K562 (cell line): ENCODE measurements at regions not wholly inside any gene's neighbourhood (a gene's known extent, or its start where the extent isn't known, plus 50 kb on each side); places are given as distances from the start of the nearest gene placed in this dataset.

ENCODE experiments used
- ATAC-seq: fragments of 200-7000 bp; cut with Tn5 transposase; 3 replicates; pipeline ENCODE4 v1.9.1; 2020; ENCODE audit warnings: moderate library complexity
- BruUV-seq: library from RNA; stranded (reverse); fragments of 400-500 nt; replicated peaks from 2 replicates; lab custom pipeline; 2021; lab: Mats Ljungman, UMichigan
- CTCF ChIA-PET: fragments of 300-600 bp; formaldehyde crosslinking; extraction: SDS; loops from one replicate; lab custom pipeline; 2021; ENCODE audit warnings: low intra/inter-chr PET ratio; lab: Yijun Ruan, JAX
- POLR2A ChIA-PET: fragments of 300-600, 350-650 bp; sonication (Branson Sonifier 250); formaldehyde crosslinking; extraction: SDS; loops from one replicate; lab custom pipeline; 2021; ENCODE audit warnings: antibody characterized with exemption, inconsistent platforms; lab: Yijun Ruan, JAX
- DNase-seq, 4 experiments: peaks; one replicate each; pipeline versions ENCODE4 v3.0.0 to v3.0.0-alpha.2; 2011 to 2018; ENCODE audit warnings: low spot score in 3 of 4, mixed read lengths in 3 of 4; ENCODE audit errors: extremely low read depth in 1 of 4
- FAIRE-seq: peaks from 2 replicates; lab custom pipeline; 2011; peaks lifted over from hg19 to GRCh38; lab: Jason Lieb, UNC
- H2AFZ ChIP-seq: 2 replicates; pipeline ENCODE4 v1.6.0; 2011; ENCODE audit warnings: low read depth, low read length, control low read depth, inconsistent platforms
- H3K27ac ChIP-seq: fragments of 200-600 bp; 3 replicates; pipeline ENCODE4 v1.8.0; 2011; ENCODE audit warnings: low read depth, mild to moderate bottlenecking, control low read depth, inconsistent platforms, low read length, moderate library complexity, mixed read lengths; ENCODE audit errors: extremely low read depth
- H3K27me3 ChIP-seq, 2 experiments: fragments of 300-600 bp in 1 of 2; 2 replicates in 1 of 2; 3 replicates in 1 of 2; pipeline versions ENCODE4 v1.6.0 to v1.8.0; 2011; ENCODE audit warnings: inconsistent platforms in 2 of 2, low read length in 2 of 2, mild to moderate bottlenecking in 1 of 2, mixed read lengths in 1 of 2, moderate library complexity in 1 of 2; ENCODE audit not compliant: control insufficient read depth in 2 of 2, insufficient read depth in 2 of 2
- H3K36me3 ChIP-seq: fragments of 300-600 bp; 3 replicates; pipeline ENCODE4 v1.8.0; 2011; ENCODE audit warnings: mild to moderate bottlenecking, low read length, inconsistent platforms; ENCODE audit not compliant: control insufficient read depth, insufficient read depth
- H3K4me1 ChIP-seq, 2 experiments: fragments of 200-600 bp in 1 of 2; replicated peaks in 1 of 2; 2 replicates in 1 of 2; 3 replicates in 1 of 2; pipeline versions ENCODE4 v1.5.1 to v1.8.0; 2011; ENCODE audit warnings: inconsistent platforms in 2 of 2, low read length in 2 of 2, mild to moderate bottlenecking in 1 of 2, mixed read lengths in 1 of 2, moderate library complexity in 1 of 2; ENCODE audit not compliant: control insufficient read depth in 2 of 2, insufficient read depth in 2 of 2
- H3K4me2 ChIP-seq: 2 replicates; pipeline ENCODE4 v1.6.1; 2011; ENCODE audit warnings: low read length, control low read depth, inconsistent platforms, mixed read lengths; ENCODE audit not compliant: insufficient read depth
- H3K4me3 ChIP-seq: fragments of 200-600 bp; sonication (generic), shearing (Covaris generic); 2 replicates; pipeline ENCODE4 v1.5.1; 2016; ENCODE audit warnings: control low read depth, inconsistent platforms
- H3K79me2 ChIP-seq: fragments of 200-600 bp; 3 replicates; pipeline ENCODE4 v1.8.0; 2011; ENCODE audit warnings: low read length, inconsistent platforms; ENCODE audit not compliant: control insufficient read depth, insufficient read depth
- H3K9ac ChIP-seq, 2 experiments: 2 replicates each; pipeline versions ENCODE4 v1.6.0 to v1.6.1; 2011; ENCODE audit warnings: low read depth in 2 of 2, low read length in 2 of 2, control low read depth in 1 of 2, inconsistent platforms in 1 of 2, mild to moderate bottlenecking in 1 of 2, mixed read lengths in 1 of 2; ENCODE audit not compliant: insufficient read depth in 1 of 2
- H3K9me1 ChIP-seq: one replicate; pipeline ENCODE4 v1.6.0; 2011; ENCODE audit warnings: inconsistent platforms, mild to moderate bottlenecking, low read length, moderate library complexity; ENCODE audit not compliant: control insufficient read depth, insufficient read depth
- H3K9me3 ChIP-seq: replicated peaks from 2 replicates; pipeline ENCODE4 v1.5.1; 2011; ENCODE audit warnings: low read depth, low read length, inconsistent platforms; ENCODE audit not compliant: control insufficient read depth, insufficient read depth
- H4K20me1 ChIP-seq: replicated peaks from 2 replicates; pipeline ENCODE4 v1.6.1; 2011; ENCODE audit warnings: low read length, inconsistent platforms, mixed read lengths; ENCODE audit not compliant: control insufficient read depth, insufficient read depth
- CBX8 ChIP-seq: fragments of 200-600 bp; sonication (generic); IDR thresholded peaks from 2 replicates; pipeline ENCODE4 v1.6.1; 2012; ENCODE audit warnings: borderline replicate concordance, mixed run types, low read depth, mild to moderate bottlenecking, moderate library complexity, mixed read lengths, low read length, control low read depth, inconsistent platforms; ENCODE audit not compliant: poor library complexity, severe bottlenecking; ENCODE audit errors: extremely low read depth
- CTBP1 ChIP-seq: fragments of 450-650 bp; IDR thresholded peaks from 2 replicates; pipeline ENCODE4 v1.6.1; 2016; ENCODE audit warnings: borderline replicate concordance
- ERF ChIP-seq: fragments of 450-650 bp; formaldehyde crosslinking; IDR thresholded peaks from 2 replicates; pipeline ENCODE4 v1.4.0; 2020; ENCODE audit warnings: mild to moderate bottlenecking, mixed read lengths
- MYNN ChIP-seq, 2 experiments: sonication (generic); formaldehyde crosslinking in 1 of 2; IDR thresholded peaks; 2 replicates each; pipeline versions ENCODE4 v1.5.0 to v1.6.1; 2016 to 2020; ENCODE audit warnings: antibody characterized with exemption in 1 of 2, missing genetic modification reagents in 1 of 2
- NCOR1 ChIP-seq: fragments of 450-650 bp; IDR thresholded peaks from 2 replicates; pipeline ENCODE4 v1.6.1; 2016; ENCODE audit warnings: mild to moderate bottlenecking, moderate library complexity
- RNF2 ChIP-seq: sonication (generic); IDR thresholded peaks from 2 replicates; pipeline ENCODE4 v1.6.1; 2016
- ZBED1 ChIP-seq: IDR thresholded peaks from 2 replicates; pipeline ENCODE4 v1.6.1; 2014
- ZBTB1 ChIP-seq: sonication (generic); formaldehyde crosslinking; IDR thresholded peaks from 2 replicates; pipeline ENCODE4 v1.8.1; 2023; ENCODE audit warnings: missing genetic modification reagents, low read depth, mild to moderate bottlenecking, borderline replicate concordance
- ZNF174 ChIP-seq: fragments of 250-450 bp; sonication (Bioruptor Pico); IDR thresholded peaks from 2 replicates; pipeline ENCODE4 v1.4.0; 2020; ENCODE audit warnings: mild to moderate bottlenecking
- ZNF217 ChIP-seq: sonication (generic); formaldehyde crosslinking; IDR thresholded peaks from 2 replicates; pipeline ENCODE4 v1.8.0; 2022; ENCODE audit warnings: mild to moderate bottlenecking, missing genetic modification reagents
- ZNF384 ChIP-seq: IDR thresholded peaks from 2 replicates; pipeline ENCODE4 v1.6.1; 2012; ENCODE audit warnings: low read depth, low read length, improper control_type of control experiment
- ZNF668 ChIP-seq: fragments of 250-450 bp; sonication (Bioruptor Pico); IDR thresholded peaks from 2 replicates; pipeline ENCODE4 v1.8.0; 2022; ENCODE audit warnings: mild to moderate bottlenecking, inconsistent platforms
- WGBS: fragments of 100-300 bp; shearing (Covaris generic); methylation state at CpG from one replicate; pipeline ENCODE4 v1.1.6; 2016; ENCODE audit warnings: low coverage, mixed read lengths; ENCODE audit not compliant: insufficient coverage; ENCODE audit errors: missing lambda C conversion rate; 5-methylcytosine and 5-hydroxymethylcytosine counted together
- in situ Hi-C: fragments of 300-500 bp; cut with MboI; formaldehyde crosslinking; loops from 4 replicates; pipeline ENCODE4 v1.15.0; 2018; ENCODE audit warnings: inconsistent platforms, mixed read lengths
- intact Hi-C: fragments of 100-400 bp; cut with micrococcal nuclease; formaldehyde crosslinking; loops from 2 replicates; pipeline ENCODE4 v1.14.2; 2022

- 1% methylated on average over 5 of the region's 5 CpGs for WGBS
- TF ChIP-seq MYNN (IDR thresholded peaks at IDR 0.05) = no peak
- TF ChIP-seq MYNN (CRISPR knock-in tag; IDR thresholded peaks at IDR 0.05) = no peak
- TF ChIP-seq RNF2 = no peak
- no peak for TF ChIP-seq CBX8
- no peak for TF ChIP-seq ZNF668 (CRISPR knock-in tag)
- no peak for TF ChIP-seq ZNF174 (CRISPR knock-in tag)
- no peak for TF ChIP-seq ZNF384
- TF ChIP-seq ERF (CRISPR knock-in tag) = no peak
- no peak for TF ChIP-seq ZBED1
- TF ChIP-seq ZNF217 (CRISPR knock-in tag) = no peak
- no peak for TF ChIP-seq ZBTB1 (CRISPR knock-in tag)
- no peak for TF ChIP-seq NCOR1
- no peak for TF ChIP-seq CTBP1
- no peak overlapping the region for H3K27ac ChIP-seq
- H3K9ac ChIP-seq = no peak overlapping the region
- ChIA-PET CTCF (no interaction called here), POLR2A (no interaction called here)
- intact Hi-C loops (no loop called here), in situ Hi-C loops (no loop called here)
- H3K4me1 ChIP-seq = no peaks in the 10 kb centered on the region
- ATAC-seq (no peak), DNase-seq (no peak), FAIRE-seq (no peak)
- no peak overlapping the region for H2AFZ ChIP-seq
- no peaks in the 10 kb centered on the region for H4K20me1 ChIP-seq
- no TSS peak for BruUV-seq
- H3K4me2 ChIP-seq = no peak overlapping the region
- H3K27me3 ChIP-seq = no peaks in the 10 kb centered on the region
- H3K79me2 ChIP-seq = no peaks in the 10 kb centered on the region
- H3K9me3 ChIP-seq = no peaks in the 10 kb centered on the region
- H3K9me1 ChIP-seq = no peaks in the 10 kb centered on the region
- no peak overlapping the region for H3K4me3 ChIP-seq
- no peaks in the 10 kb centered on the region for H3K36me3 ChIP-seq
Measured at GRCh38 chr7:68823996-68824780, 774.1 kb upstream of the AUTS2 start.
